Smooth muscle cell (in vitro differentiated cells): ENCODE measurements at regions not wholly inside any gene's neighbourhood (a gene's known extent, or its start where the extent isn't known, plus 50 kb on each side); places are given as distances from the start of the nearest gene placed in this dataset.
"Not testable (repeated sequence)": the region's sequence is repeated elsewhere in the genome, so short reads cannot be mapped to it uniquely, and the experiment has no call there.

Experiments used
- DNase-seq: peaks from one replicate; lab custom pipeline; 2025; ENCODE audit not compliant: unreplicated experiment; lab: John Stamatoyannopoulos, UW
- H2AFZ ChIP-seq: fragments of 200-600 bp; sonication (generic); 2 replicates; pipeline ENCODE4 v1.6.0; 2016; ENCODE audit warnings: antibody characterized with exemption, low read depth, mild to moderate bottlenecking
- H3F3A ChIP-seq: fragments of 200-600 bp; sonication (generic); 2 replicates; pipeline ENCODE4 v1.6.0; 2017; ENCODE audit warnings: antibody characterized with exemption, low read depth
- H3K27ac ChIP-seq: fragments of 200-600 bp; sonication (generic); 2 replicates; pipeline ENCODE4 v1.5.1; 2016; ENCODE audit warnings: low read depth, mild to moderate bottlenecking
- H3K27me3 ChIP-seq: fragments of 200-600 bp; sonication (generic); 2 replicates; pipeline ENCODE4 v1.6.1; 2016; ENCODE audit warnings: low read depth, mild to moderate bottlenecking
- H3K36me3 ChIP-seq: fragments of 200-600 bp; sonication (generic); 2 replicates; pipeline ENCODE4 v1.5.1; 2016; ENCODE audit warnings: low read depth
- H3K4me1 ChIP-seq: fragments of 200-600 bp; sonication (generic); 2 replicates; pipeline ENCODE4 v1.5.1; 2016; ENCODE audit warnings: low read depth
- H3K4me2 ChIP-seq: fragments of 200-600 bp; sonication (generic); 2 replicates; pipeline ENCODE4 v1.6.0; 2016; ENCODE audit warnings: mild to moderate bottlenecking
- H3K4me3 ChIP-seq: fragments of 200-600 bp; sonication (generic); 2 replicates; pipeline ENCODE4 v1.5.1; 2016; ENCODE audit warnings: mild to moderate bottlenecking
- H3K79me2 ChIP-seq: fragments of 200-600 bp; sonication (generic); 2 replicates; pipeline ENCODE4 v1.6.0; 2016; ENCODE audit warnings: low read depth, mild to moderate bottlenecking
- H3K9ac ChIP-seq: fragments of 200-600 bp; sonication (generic); 2 replicates; pipeline ENCODE4 v1.6.0; 2016; ENCODE audit warnings: low read depth
- H3K9me3 ChIP-seq: fragments of 200-600 bp; sonication (generic); replicated peaks from 2 replicates; pipeline ENCODE4 v1.5.1; 2016; ENCODE audit warnings: low read depth
- H4K20me1 ChIP-seq: fragments of 200-600 bp; sonication (generic); 2 replicates; pipeline ENCODE4 v1.6.0; 2016; ENCODE audit warnings: low read depth
- CTCF ChIP-seq: fragments of 200-600 bp; sonication (generic); IDR thresholded peaks from 2 replicates; pipeline ENCODE4 v1.5.1; 2017; ENCODE audit warnings: borderline replicate concordance, mild to moderate bottlenecking, antibody characterized with exemption; ENCODE audit not compliant: insufficient read depth, poor library complexity, severe bottlenecking
- WGBS: methylation state at CpG from one replicate; pipeline ENCODE4 v1.1.7; 2016; ENCODE audit warnings: low lambda C conversion rate; 5-methylcytosine and 5-hydroxymethylcytosine counted together

GRCh38 chr1:95668165-95668564 is 434.2 kb downstream of the RWDD3 start:
- no peaks in the 10 kb centered on the region for H4K20me1 ChIP-seq
- no peak overlapping the region for H2AFZ ChIP-seq
- H3K79me2 ChIP-seq, result no peaks in the 10 kb centered on the region
- H3K4me3 ChIP-seq, result no peak overlapping the region
- DNase-seq, result no peak
- no peak overlapping the region for H3K9ac ChIP-seq
- H3K36me3 ChIP-seq, result no peaks in the 10 kb centered on the region
- no peaks in the 10 kb centered on the region for H3K4me1 ChIP-seq
- H3K27me3 ChIP-seq, result no peaks in the 10 kb centered on the region
- H3K4me2 ChIP-seq, result no peak overlapping the region
- H3F3A ChIP-seq, result no peaks in the 10 kb centered on the region
- no peak for TF ChIP-seq CTCF
- WGBS, result 94% methylated on average over 3 of the region's 3 CpGs
- H3K27ac ChIP-seq, result no peak overlapping the region
- H3K9me3 ChIP-seq, result no peaks in the 10 kb centered on the region

- not testable (repeated sequence) for H3F3A ChIP-seq, H3K9ac ChIP-seq, H3K4me2 ChIP-seq, H4K20me1 ChIP-seq, H3K27me3 ChIP-seq, H3K27ac ChIP-seq, H2AFZ ChIP-seq, H3K9me3 ChIP-seq, H3K4me1 ChIP-seq, H3K79me2 ChIP-seq, H3K4me3 ChIP-seq, DNase-seq, H3K36me3 ChIP-seq
- 97% methylated on average over 28 of the region's 29 CpGs for WGBS
Observed at GRCh38 chr1:95669638-95670037, 435.6 kb downstream of the RWDD3 start.

GRCh38 chr1:95671098-95671497 is 437.1 kb downstream of the RWDD3 start:
- no peak overlapping the region for H3K4me2 ChIP-seq
- no peaks in the 10 kb centered on the region for H3K79me2 ChIP-seq
- no peaks in the 10 kb centered on the region for H3F3A ChIP-seq
- no peaks in the 10 kb centered on the region for H3K4me1 ChIP-seq
- TF ChIP-seq CTCF, result no peak
- H3K4me3 ChIP-seq, result no peak overlapping the region
- no peak for DNase-seq
- H3K9me3 ChIP-seq, result no peaks in the 10 kb centered on the region
- WGBS, result 93% methylated on average over 1 of the region's 1 CpG
- no peak overlapping the region for H2AFZ ChIP-seq
- no peak overlapping the region for H3K9ac ChIP-seq
- H4K20me1 ChIP-seq, result no peaks in the 10 kb centered on the region
- no peaks in the 10 kb centered on the region for H3K36me3 ChIP-seq
- no peak overlapping the region for H3K27ac ChIP-seq
- no peaks in the 10 kb centered on the region for H3K27me3 ChIP-seq

GRCh38 chr1:95679262-95679661 is 445.3 kb downstream of the RWDD3 start:
- Histone ChIP-seq H3K4me1 (no peaks in the 10 kb centered on the region), H3F3A (no peaks in the 10 kb centered on the region), H3K27ac (no peak overlapping the region), H3K4me3 (no peak overlapping the region), H3K4me2 (no peak overlapping the region), H3K9me3 (no peaks in the 10 kb centered on the region), H3K36me3 (no peaks in the 10 kb centered on the region), H2AFZ (no peak overlapping the region), H4K20me1 (no peaks in the 10 kb centered on the region), H3K79me2 (no peaks in the 10 kb centered on the region), H3K9ac (no peak overlapping the region), H3K27me3 (no peaks in the 10 kb centered on the region)
- WGBS, result 91% methylated on average over 5 of the region's 5 CpGs
- TF ChIP-seq CTCF, result no peak
- no peak for DNase-seq
